H1 (cell line): ENCODE measurements at regions not wholly inside any gene's neighbourhood (a gene's known extent, or its start where the extent isn't known, plus 50 kb on each side); places are given as distances from the start of the nearest gene placed in this dataset.
A peak's percentile ranks its signal among the peaks of the same experiment; 100 is the strongest.

ENCODE experiments used
- CTCF ChIA-PET: fragments of 300-600 bp; sonication (Branson Sonifier 250); formaldehyde crosslinking; loops from one replicate; lab custom pipeline; 2021; ENCODE audit not compliant: partially characterized antibody; lab: Charles Lee
- POLR2A ChIA-PET: fragments of 300-600 bp; sonication (Branson Sonifier 250); formaldehyde crosslinking; loops from one replicate; lab custom pipeline; 2021; ENCODE audit warnings: inconsistent platforms; ENCODE audit not compliant: partially characterized antibody; lab: Charles Lee
- DNase-seq, 2 experiments: peaks; one replicate each; pipeline versions ENCODE4 v3.0.0 to v3.0.0-alpha.2; 2010 to 2022; ENCODE audit warnings: low spot score in 2 of 2, low read depth in 1 of 2, mixed read lengths in 1 of 2
- FAIRE-seq: peaks from 2 replicates; lab custom pipeline; 2011; peaks lifted over from hg19 to GRCh38; lab: Jason Lieb, UNC
- H2AFZ ChIP-seq: 2 replicates; pipeline ENCODE4 v1.8.1; 2012; ENCODE audit warnings: low read length, inconsistent platforms
- H2AK5ac ChIP-seq: 2 replicates; pipeline ENCODE4 v1.6.1; 2013; ENCODE audit warnings: low read depth, low read length
- H2BK120ac ChIP-seq: replicated peaks from 2 replicates; pipeline ENCODE3; 2013; ENCODE audit warnings: low read depth, low read length, inconsistent platforms
- H2BK12ac ChIP-seq: 2 replicates; pipeline ENCODE4 v1.6.1; 2013; ENCODE audit warnings: low read depth, low read length
- H2BK15ac ChIP-seq: 2 replicates; pipeline ENCODE4 v1.6.1; 2013; ENCODE audit warnings: low read length
- H2BK20ac ChIP-seq: 2 replicates; pipeline ENCODE4 v1.6.1; 2013; ENCODE audit warnings: low read length
- H2BK5ac ChIP-seq: 2 replicates; pipeline ENCODE4 v1.6.1; 2013; ENCODE audit warnings: low read depth, low read length
- H3K14ac ChIP-seq: 2 replicates; pipeline ENCODE4 v1.6.1; 2013; ENCODE audit warnings: inconsistent platforms; ENCODE audit not compliant: insufficient read length
- H3K18ac ChIP-seq: 2 replicates; pipeline ENCODE4 v1.6.1; 2013; ENCODE audit warnings: low read length; ENCODE audit errors: extremely low read depth
- H3K23ac ChIP-seq: 2 replicates; pipeline ENCODE4 v1.6.1; 2013; ENCODE audit warnings: inconsistent platforms; ENCODE audit not compliant: insufficient read length
- H3K23me2 ChIP-seq: 2 replicates; pipeline ENCODE4 v1.6.1; 2013; ENCODE audit warnings: low read depth, low read length
- H3K27ac ChIP-seq: 2 replicates; pipeline ENCODE4 v1.6.1; 2011; ENCODE audit warnings: low read depth, low read length, inconsistent platforms
- H3K27me3 ChIP-seq, 4 experiments: replicated peaks in 1 of 4; 1 replicate in 1 of 4; 2 replicates in 3 of 4; pipeline versions ENCODE4 v1.6.1 to v1.8.1; 2011 to 2013; ENCODE audit warnings: low read length in 3 of 4, mild to moderate bottlenecking in 3 of 4, inconsistent platforms in 2 of 4, mixed read lengths in 2 of 4, moderate library complexity in 1 of 4; ENCODE audit not compliant: control insufficient read depth in 3 of 4, insufficient read depth in 3 of 4; ENCODE audit errors: extremely low read depth in 1 of 4
- H3K36me3 ChIP-seq, 4 experiments: 2 replicates each; pipeline versions ENCODE4 v1.6.1 to v1.8.1; 2011 to 2013; ENCODE audit warnings: mild to moderate bottlenecking in 4 of 4, low read length in 3 of 4, moderate library complexity in 2 of 4, control low read depth in 1 of 4, inconsistent platforms in 1 of 4; ENCODE audit not compliant: insufficient read depth in 4 of 4, control insufficient read depth in 2 of 4
- H3K4ac ChIP-seq: replicated peaks from 2 replicates; pipeline ENCODE3; 2013; ENCODE audit warnings: low read length, low read depth, mixed read lengths, inconsistent platforms; ENCODE audit not compliant: insufficient read length
- H3K4me1 ChIP-seq, 4 experiments: replicated peaks in 1 of 4; 1 replicate in 1 of 4; 2 replicates in 3 of 4; pipeline versions ENCODE4 v1.6.1 to v1.8.1; 2011 to 2013; ENCODE audit warnings: low read length in 3 of 4, inconsistent platforms in 2 of 4, mixed read lengths in 1 of 4; ENCODE audit not compliant: insufficient read depth in 4 of 4, control insufficient read depth in 3 of 4
- H3K4me2 ChIP-seq, 2 experiments: 2 replicates each; pipeline versions ENCODE4 v1.6.1 to v1.8.1; 2011 to 2013; ENCODE audit warnings: low read depth in 2 of 2, low read length in 2 of 2, control low read depth in 1 of 2, inconsistent platforms in 1 of 2, mild to moderate bottlenecking in 1 of 2; ENCODE audit not compliant: insufficient read depth in 1 of 2
- H3K4me3 ChIP-seq, 4 experiments: fragments of 200-600, 300-600 bp in 1 of 4; sonication (generic), shearing (Covaris generic), sonication (Bioruptor Twin) in 1 of 4; 2 replicates each; pipeline versions ENCODE4 v1.5.1 to v1.8.1; 2011 to 2016; ENCODE audit warnings: low read length in 4 of 4, low read depth in 3 of 4, control low read depth in 2 of 4, inconsistent platforms in 2 of 4, mild to moderate bottlenecking in 2 of 4, mixed read lengths in 1 of 4, moderate library complexity in 1 of 4; ENCODE audit not compliant: insufficient read depth in 2 of 4; ENCODE audit errors: extremely low read depth in 1 of 4
- H3K56ac ChIP-seq: replicated peaks from 2 replicates; pipeline ENCODE3; 2013; ENCODE audit warnings: low read depth, mild to moderate bottlenecking, mixed read lengths, low read length, inconsistent platforms; ENCODE audit not compliant: insufficient read length
- H3K79me1 ChIP-seq: 2 replicates; pipeline ENCODE4 v1.6.1; 2013; ENCODE audit warnings: low read depth, low read length, control low read depth
- H3K79me2 ChIP-seq, 2 experiments: 2 replicates each; pipeline versions ENCODE4 v1.6.1 to v1.8.1; 2012 to 2013; ENCODE audit warnings: low read length in 2 of 2, mild to moderate bottlenecking in 2 of 2, inconsistent platforms in 1 of 2; ENCODE audit not compliant: insufficient read depth in 2 of 2, control insufficient read depth in 1 of 2
- H3K9ac ChIP-seq, 4 experiments: replicated peaks in 1 of 4; 1 replicate in 1 of 4; 2 replicates in 3 of 4; pipeline versions ENCODE4 v1.6.1 to v1.8.1; 2011 to 2013; ENCODE audit warnings: low read depth in 3 of 4, low read length in 3 of 4, control low read depth in 2 of 4, mild to moderate bottlenecking in 2 of 4, moderate library complexity in 2 of 4, inconsistent platforms in 1 of 4; ENCODE audit errors: extremely low read depth in 1 of 4
- H3K9me3 ChIP-seq, 2 experiments: 2 replicates each; pipeline versions ENCODE4 v1.6.1 to v1.8.1; 2012 to 2013; ENCODE audit warnings: mild to moderate bottlenecking in 2 of 2, moderate library complexity in 2 of 2, control low read depth in 1 of 2, inconsistent platforms in 1 of 2, low read depth in 1 of 2, low read length in 1 of 2, mixed read lengths in 1 of 2; ENCODE audit not compliant: insufficient read depth in 2 of 2
- H4K20me1 ChIP-seq, 2 experiments: replicated peaks in 1 of 2; 2 replicates each; pipeline versions ENCODE3 to v1.8.1; 2011 to 2013; ENCODE audit warnings: inconsistent platforms in 2 of 2, low read length in 2 of 2, mild to moderate bottlenecking in 1 of 2; ENCODE audit not compliant: insufficient read depth in 2 of 2, control insufficient read depth in 1 of 2
- H4K5ac ChIP-seq: 2 replicates; pipeline ENCODE4 v1.6.1; 2013; ENCODE audit warnings: low read length, low read depth, mixed read lengths, inconsistent platforms; ENCODE audit not compliant: insufficient read length
- H4K8ac ChIP-seq: 2 replicates; pipeline ENCODE4 v1.8.0; 2013; ENCODE audit warnings: mild to moderate bottlenecking, moderate library complexity, low read length, inconsistent platforms; ENCODE audit not compliant: insufficient read depth; ENCODE audit errors: extremely low read depth
- H4K91ac ChIP-seq: replicated peaks from 2 replicates; pipeline ENCODE3; 2013; ENCODE audit warnings: low read length, mixed read lengths, inconsistent platforms; ENCODE audit not compliant: insufficient read length
- ASH2L ChIP-seq: fragments of 200-600, 300-600 bp; sonication (generic); IDR thresholded peaks from one replicate; pipeline ENCODE4 v1.7.1; 2017; ENCODE audit warnings: low read length
- CBX5 ChIP-seq: fragments of 300-800, 300-1000 bp; sonication (generic); IDR thresholded peaks from 2 replicates; pipeline ENCODE4 v1.7.1; 2016; ENCODE audit warnings: antibody characterized with exemption, low read length, low read depth
- CEBPB ChIP-seq: IDR thresholded peaks from 2 replicates; pipeline ENCODE4 v1.6.1; 2012; ENCODE audit warnings: low read depth, low read length
- JUN ChIP-seq: IDR thresholded peaks from 2 replicates; pipeline ENCODE4 v1.6.1; 2011; ENCODE audit warnings: low read depth, mild to moderate bottlenecking, improper control_type of control experiment, low read length
- JUND ChIP-seq: IDR thresholded peaks from 2 replicates; pipeline ENCODE4 v1.6.1; 2011; ENCODE audit warnings: mild to moderate bottlenecking, improper control_type of control experiment, low read length
- MAFK ChIP-seq: IDR thresholded peaks from 2 replicates; pipeline ENCODE4 v1.6.1; 2012; ENCODE audit warnings: low read depth, mild to moderate bottlenecking, improper control_type of control experiment, low read length
- MAX ChIP-seq: IDR thresholded peaks from 2 replicates; pipeline ENCODE4 v1.6.1; 2012; ENCODE audit warnings: inconsistent platforms
- RFX5 ChIP-seq: IDR thresholded peaks from 2 replicates; pipeline ENCODE4 v1.6.1; 2011; ENCODE audit warnings: low read depth, low read length, improper control_type of control experiment, borderline replicate concordance
- SP1 ChIP-seq: IDR thresholded peaks from 2 replicates; pipeline ENCODE4 v1.6.1; 2011; ENCODE audit warnings: low read depth, low read length
- SP4 ChIP-seq: IDR thresholded peaks from 2 replicates; pipeline ENCODE4 v1.6.1; 2012; ENCODE audit warnings: low read length, inconsistent platforms
- SRF ChIP-seq: IDR thresholded peaks from 2 replicates; pipeline ENCODE4 v1.6.1; 2011; ENCODE audit warnings: mild to moderate bottlenecking, low read depth, low read length, moderate library complexity
- SUZ12 ChIP-seq: fragments of 200-600 bp; sonication (generic); IDR thresholded peaks from 2 replicates; pipeline ENCODE4 v1.6.1; 2012; ENCODE audit warnings: mild to moderate bottlenecking, inconsistent platforms, low read length, moderate library complexity, mixed read lengths
- YY1 ChIP-seq: IDR thresholded peaks from 2 replicates; pipeline ENCODE4 v1.6.1; 2011; ENCODE audit warnings: low read depth, mild to moderate bottlenecking, low read length
- WGBS, 2 experiments: shearing (Covaris generic) in 1 of 2; methylation state at CpG; one replicate each; pipeline versions ENCODE4 v1.1.6 to v1.1.7; 2013 to 2015; ENCODE audit warnings: low lambda C conversion rate in 2 of 2, mixed read lengths in 2 of 2, inconsistent platforms in 1 of 2, low coverage in 1 of 2, missing lambda C conversion rate in 1 of 2; ENCODE audit not compliant: insufficient replicate concordance in 2 of 2, insufficient coverage in 1 of 2, insufficient read length in 1 of 2; ENCODE audit errors: extremely low coverage in 1 of 2, missing lambda C conversion rate in 1 of 2; 5-methylcytosine and 5-hydroxymethylcytosine counted together

- DNase-seq (no peak), FAIRE-seq (no peak)
- H4K20me1 ChIP-seq, result no peaks in the 10 kb centered on the region
- no peak overlapping the region for H3K4me3 ChIP-seq
- H2BK20ac ChIP-seq, result no peak overlapping the region
- H3K36me3 ChIP-seq, result no peaks in the 10 kb centered on the region
- no peak overlapping the region for H3K9ac ChIP-seq
- H3K4me2 ChIP-seq, result no peak overlapping the region
- 89% methylated on average over 2 of the region's 2 CpGs; no CpG with 5 or more reads in 1 of the 2 experiments for WGBS, 2 experiments
- H2BK15ac ChIP-seq, result no peak overlapping the region
- no peaks in the 10 kb centered on the region for H3K79me1 ChIP-seq
- H3K4ac ChIP-seq, result no peak overlapping the region
- H3K56ac ChIP-seq, result no peak overlapping the region
- ChIA-PET CTCF (interaction anchor here (0.6 to 1.5 kb wide), 4 partner anchors 14 to 831 kb away, joined by 3 to 4 read pairs (median 3); no protein-coding TSS in a partner anchor), POLR2A (no interaction called here)
- no peak overlapping the region for H3K18ac ChIP-seq
- H2AFZ ChIP-seq, result peak overlapping the region; percentile 49; the same call in 1 of the 2 replicates
- H2BK120ac ChIP-seq, result no peak overlapping the region
- H3K23me2 ChIP-seq, result no peaks in the 10 kb centered on the region
- no peaks in the 10 kb centered on the region for H3K27me3 ChIP-seq
- no peak overlapping the region for H3K14ac ChIP-seq
- TF ChIP-seq SP4 (no peak), SUZ12 (no peak), CBX5 (no peak), MAFK (no peak), SRF (no peak), JUND (no peak), SP1 (no peak), MAX (no peak), CEBPB (no peak), ASH2L (no peak), RFX5 (no peak), YY1 (no peak), JUN (no peak)
- H3K27ac ChIP-seq, result no peak overlapping the region
- no peak overlapping the region for H4K5ac ChIP-seq
- H3K79me2 ChIP-seq, result no peaks in the 10 kb centered on the region
- no peak overlapping the region for H3K23ac ChIP-seq
- no peaks in the 10 kb centered on the region for H3K4me1 ChIP-seq
- H2AK5ac ChIP-seq, result no peak overlapping the region
- H2BK12ac ChIP-seq, result no peak overlapping the region
- no peak overlapping the region for H4K8ac ChIP-seq
- H4K91ac ChIP-seq, result no peak overlapping the region
- no peaks in the 10 kb centered on the region for H3K9me3 ChIP-seq
- no peak overlapping the region for H2BK5ac ChIP-seq
Observed at GRCh38 chr13:89375839-89376238, 1704.7 kb downstream of the SLITRK5 start.
